H1 (cell line): ENCODE measurements at regions not wholly inside any gene's neighbourhood (a gene's known extent, or its start where the extent isn't known, plus 50 kb on each side); places are given as distances from the start of the nearest gene placed in this dataset.

Experiments used
- CTCF ChIA-PET: fragments of 300-600 bp; sonication (Branson Sonifier 250); formaldehyde crosslinking; loops from one replicate; lab custom pipeline; 2021; ENCODE audit not compliant: partially characterized antibody; lab: Charles Lee
- POLR2A ChIA-PET: fragments of 300-600 bp; sonication (Branson Sonifier 250); formaldehyde crosslinking; loops from one replicate; lab custom pipeline; 2021; ENCODE audit warnings: inconsistent platforms; ENCODE audit not compliant: partially characterized antibody; lab: Charles Lee
- DNase-seq, 2 experiments: peaks; one replicate each; pipeline versions ENCODE4 v3.0.0 to v3.0.0-alpha.2; 2010 to 2022; ENCODE audit warnings: low spot score in 2 of 2, low read depth in 1 of 2, mixed read lengths in 1 of 2
- FAIRE-seq: peaks from 2 replicates; lab custom pipeline; 2011; peaks lifted over from hg19 to GRCh38; lab: Jason Lieb, UNC
- H2AFZ ChIP-seq: 2 replicates; pipeline ENCODE4 v1.8.1; 2012; ENCODE audit warnings: low read length, inconsistent platforms
- H2AK5ac ChIP-seq: 2 replicates; pipeline ENCODE4 v1.6.1; 2013; ENCODE audit warnings: low read depth, low read length
- H2BK120ac ChIP-seq: replicated peaks from 2 replicates; pipeline ENCODE3; 2013; ENCODE audit warnings: low read depth, low read length, inconsistent platforms
- H2BK12ac ChIP-seq: 2 replicates; pipeline ENCODE4 v1.6.1; 2013; ENCODE audit warnings: low read depth, low read length
- H2BK15ac ChIP-seq: 2 replicates; pipeline ENCODE4 v1.6.1; 2013; ENCODE audit warnings: low read length
- H2BK20ac ChIP-seq: 2 replicates; pipeline ENCODE4 v1.6.1; 2013; ENCODE audit warnings: low read length
- H2BK5ac ChIP-seq: 2 replicates; pipeline ENCODE4 v1.6.1; 2013; ENCODE audit warnings: low read depth, low read length
- H3K14ac ChIP-seq: 2 replicates; pipeline ENCODE4 v1.6.1; 2013; ENCODE audit warnings: inconsistent platforms; ENCODE audit not compliant: insufficient read length
- H3K18ac ChIP-seq: 2 replicates; pipeline ENCODE4 v1.6.1; 2013; ENCODE audit warnings: low read length; ENCODE audit errors: extremely low read depth
- H3K23ac ChIP-seq: 2 replicates; pipeline ENCODE4 v1.6.1; 2013; ENCODE audit warnings: inconsistent platforms; ENCODE audit not compliant: insufficient read length
- H3K23me2 ChIP-seq: 2 replicates; pipeline ENCODE4 v1.6.1; 2013; ENCODE audit warnings: low read depth, low read length
- H3K27ac ChIP-seq: 2 replicates; pipeline ENCODE4 v1.6.1; 2011; ENCODE audit warnings: low read depth, low read length, inconsistent platforms
- H3K27me3 ChIP-seq, 4 experiments: replicated peaks in 1 of 4; 1 replicate in 1 of 4; 2 replicates in 3 of 4; pipeline versions ENCODE4 v1.6.1 to v1.8.1; 2011 to 2013; ENCODE audit warnings: low read length in 3 of 4, mild to moderate bottlenecking in 3 of 4, inconsistent platforms in 2 of 4, mixed read lengths in 2 of 4, moderate library complexity in 1 of 4; ENCODE audit not compliant: control insufficient read depth in 3 of 4, insufficient read depth in 3 of 4; ENCODE audit errors: extremely low read depth in 1 of 4
- H3K36me3 ChIP-seq, 4 experiments: 2 replicates each; pipeline versions ENCODE4 v1.6.1 to v1.8.1; 2011 to 2013; ENCODE audit warnings: mild to moderate bottlenecking in 4 of 4, low read length in 3 of 4, moderate library complexity in 2 of 4, control low read depth in 1 of 4, inconsistent platforms in 1 of 4; ENCODE audit not compliant: insufficient read depth in 4 of 4, control insufficient read depth in 2 of 4
- H3K4ac ChIP-seq: replicated peaks from 2 replicates; pipeline ENCODE3; 2013; ENCODE audit warnings: low read length, low read depth, mixed read lengths, inconsistent platforms; ENCODE audit not compliant: insufficient read length
- H3K4me1 ChIP-seq, 4 experiments: replicated peaks in 1 of 4; 1 replicate in 1 of 4; 2 replicates in 3 of 4; pipeline versions ENCODE4 v1.6.1 to v1.8.1; 2011 to 2013; ENCODE audit warnings: low read length in 3 of 4, inconsistent platforms in 2 of 4, mixed read lengths in 1 of 4; ENCODE audit not compliant: insufficient read depth in 4 of 4, control insufficient read depth in 3 of 4
- H3K4me2 ChIP-seq, 2 experiments: 2 replicates each; pipeline versions ENCODE4 v1.6.1 to v1.8.1; 2011 to 2013; ENCODE audit warnings: low read depth in 2 of 2, low read length in 2 of 2, control low read depth in 1 of 2, inconsistent platforms in 1 of 2, mild to moderate bottlenecking in 1 of 2; ENCODE audit not compliant: insufficient read depth in 1 of 2
- H3K4me3 ChIP-seq, 4 experiments: fragments of 200-600, 300-600 bp in 1 of 4; sonication (generic), shearing (Covaris generic), sonication (Bioruptor Twin) in 1 of 4; 2 replicates each; pipeline versions ENCODE4 v1.5.1 to v1.8.1; 2011 to 2016; ENCODE audit warnings: low read length in 4 of 4, low read depth in 3 of 4, control low read depth in 2 of 4, inconsistent platforms in 2 of 4, mild to moderate bottlenecking in 2 of 4, mixed read lengths in 1 of 4, moderate library complexity in 1 of 4; ENCODE audit not compliant: insufficient read depth in 2 of 4; ENCODE audit errors: extremely low read depth in 1 of 4
- H3K56ac ChIP-seq: replicated peaks from 2 replicates; pipeline ENCODE3; 2013; ENCODE audit warnings: low read depth, mild to moderate bottlenecking, mixed read lengths, low read length, inconsistent platforms; ENCODE audit not compliant: insufficient read length
- H3K79me1 ChIP-seq: 2 replicates; pipeline ENCODE4 v1.6.1; 2013; ENCODE audit warnings: low read depth, low read length, control low read depth
- H3K79me2 ChIP-seq, 2 experiments: 2 replicates each; pipeline versions ENCODE4 v1.6.1 to v1.8.1; 2012 to 2013; ENCODE audit warnings: low read length in 2 of 2, mild to moderate bottlenecking in 2 of 2, inconsistent platforms in 1 of 2; ENCODE audit not compliant: insufficient read depth in 2 of 2, control insufficient read depth in 1 of 2
- H3K9ac ChIP-seq, 4 experiments: replicated peaks in 1 of 4; 1 replicate in 1 of 4; 2 replicates in 3 of 4; pipeline versions ENCODE4 v1.6.1 to v1.8.1; 2011 to 2013; ENCODE audit warnings: low read depth in 3 of 4, low read length in 3 of 4, control low read depth in 2 of 4, mild to moderate bottlenecking in 2 of 4, moderate library complexity in 2 of 4, inconsistent platforms in 1 of 4; ENCODE audit errors: extremely low read depth in 1 of 4
- H3K9me3 ChIP-seq, 2 experiments: 2 replicates each; pipeline versions ENCODE4 v1.6.1 to v1.8.1; 2012 to 2013; ENCODE audit warnings: mild to moderate bottlenecking in 2 of 2, moderate library complexity in 2 of 2, control low read depth in 1 of 2, inconsistent platforms in 1 of 2, low read depth in 1 of 2, low read length in 1 of 2, mixed read lengths in 1 of 2; ENCODE audit not compliant: insufficient read depth in 2 of 2
- H4K20me1 ChIP-seq, 2 experiments: replicated peaks in 1 of 2; 2 replicates each; pipeline versions ENCODE3 to v1.8.1; 2011 to 2013; ENCODE audit warnings: inconsistent platforms in 2 of 2, low read length in 2 of 2, mild to moderate bottlenecking in 1 of 2; ENCODE audit not compliant: insufficient read depth in 2 of 2, control insufficient read depth in 1 of 2
- H4K5ac ChIP-seq: 2 replicates; pipeline ENCODE4 v1.6.1; 2013; ENCODE audit warnings: low read length, low read depth, mixed read lengths, inconsistent platforms; ENCODE audit not compliant: insufficient read length
- H4K8ac ChIP-seq: 2 replicates; pipeline ENCODE4 v1.8.0; 2013; ENCODE audit warnings: mild to moderate bottlenecking, moderate library complexity, low read length, inconsistent platforms; ENCODE audit not compliant: insufficient read depth; ENCODE audit errors: extremely low read depth
- H4K91ac ChIP-seq: replicated peaks from 2 replicates; pipeline ENCODE3; 2013; ENCODE audit warnings: low read length, mixed read lengths, inconsistent platforms; ENCODE audit not compliant: insufficient read length
- WGBS, 2 experiments: shearing (Covaris generic) in 1 of 2; methylation state at CpG; one replicate each; pipeline versions ENCODE4 v1.1.6 to v1.1.7; 2013 to 2015; ENCODE audit warnings: low lambda C conversion rate in 2 of 2, mixed read lengths in 2 of 2, inconsistent platforms in 1 of 2, low coverage in 1 of 2, missing lambda C conversion rate in 1 of 2; ENCODE audit not compliant: insufficient replicate concordance in 2 of 2, insufficient coverage in 1 of 2, insufficient read length in 1 of 2; ENCODE audit errors: extremely low coverage in 1 of 2, missing lambda C conversion rate in 1 of 2; 5-methylcytosine and 5-hydroxymethylcytosine counted together
- TF ChIP-seq, protein P1 (sequence below), 3 experiments: IDR thresholded peaks; 1 replicate in 2 of 3; 2 replicates in 1 of 3; pipeline versions ENCODE4 v1.5.1 to v1.6.1; 2011; ENCODE audit warnings: low read length in 3 of 3, mild to moderate bottlenecking in 3 of 3, inconsistent platforms in 2 of 3, low read depth in 1 of 3, moderate library complexity in 1 of 3; ENCODE audit not compliant: insufficient read depth in 1 of 3; ENCODE audit errors: control extremely low read depth in 1 of 3

DNA sequence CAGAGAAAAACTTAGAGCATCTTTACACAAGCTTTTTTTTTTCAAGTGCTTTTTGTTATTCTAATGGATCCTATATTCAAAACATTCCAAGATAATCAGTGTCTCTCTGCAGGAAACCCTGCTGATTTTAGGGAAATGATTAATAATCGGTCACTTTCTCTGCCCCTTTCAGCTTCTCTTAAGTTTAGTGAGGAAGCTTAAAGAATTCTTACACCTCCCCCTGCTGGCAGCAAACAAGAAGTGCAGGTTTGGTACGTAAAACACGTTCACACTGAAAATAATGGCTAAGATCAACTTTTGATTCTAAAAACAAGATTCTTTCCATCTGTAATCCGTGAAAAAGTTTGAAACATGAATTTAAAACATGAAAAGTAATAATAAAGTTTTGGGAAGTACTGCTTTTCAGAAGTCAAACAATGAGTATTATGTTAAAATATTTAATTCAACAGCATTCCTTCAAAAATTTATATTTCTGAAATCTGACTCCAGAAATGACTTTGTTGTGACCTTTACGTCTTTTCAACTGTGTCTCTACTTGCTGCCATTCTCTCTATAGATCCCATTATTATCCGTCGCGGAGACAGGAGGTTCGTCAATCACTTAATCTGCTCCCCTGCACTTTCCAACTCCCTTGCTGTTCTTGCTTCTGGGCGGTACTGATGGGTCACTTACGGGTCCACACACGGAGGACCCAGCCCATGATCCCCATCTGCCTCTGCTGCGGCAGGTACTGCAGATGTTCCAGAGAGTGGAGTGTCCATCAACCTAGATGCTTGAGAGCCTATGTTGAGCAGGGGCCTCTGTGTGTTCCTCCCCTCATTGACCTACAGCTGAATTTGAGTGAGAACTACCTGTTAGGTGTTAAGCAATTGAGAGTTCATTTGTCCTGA, 203.1 kb upstream of the EDNRB start:
- WGBS, 2 experiments, result 61% methylated on average over 13 of the region's 13 CpGs; no CpG with 5 or more reads in 1 of the 2 experiments
- TF ChIP-seq, protein P1, sequence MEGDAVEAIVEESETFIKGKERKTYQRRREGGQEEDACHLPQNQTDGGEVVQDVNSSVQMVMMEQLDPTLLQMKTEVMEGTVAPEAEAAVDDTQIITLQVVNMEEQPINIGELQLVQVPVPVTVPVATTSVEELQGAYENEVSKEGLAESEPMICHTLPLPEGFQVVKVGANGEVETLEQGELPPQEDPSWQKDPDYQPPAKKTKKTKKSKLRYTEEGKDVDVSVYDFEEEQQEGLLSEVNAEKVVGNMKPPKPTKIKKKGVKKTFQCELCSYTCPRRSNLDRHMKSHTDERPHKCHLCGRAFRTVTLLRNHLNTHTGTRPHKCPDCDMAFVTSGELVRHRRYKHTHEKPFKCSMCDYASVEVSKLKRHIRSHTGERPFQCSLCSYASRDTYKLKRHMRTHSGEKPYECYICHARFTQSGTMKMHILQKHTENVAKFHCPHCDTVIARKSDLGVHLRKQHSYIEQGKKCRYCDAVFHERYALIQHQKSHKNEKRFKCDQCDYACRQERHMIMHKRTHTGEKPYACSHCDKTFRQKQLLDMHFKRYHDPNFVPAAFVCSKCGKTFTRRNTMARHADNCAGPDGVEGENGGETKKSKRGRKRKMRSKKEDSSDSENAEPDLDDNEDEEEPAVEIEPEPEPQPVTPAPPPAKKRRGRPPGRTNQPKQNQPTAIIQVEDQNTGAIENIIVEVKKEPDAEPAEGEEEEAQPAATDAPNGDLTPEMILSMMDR (IDR thresholded peaks at IDR 0.05; ENCODE audit: control extremely low read depth in 1 of 3, insufficient read depth in 1 of 3, low read depth in 1 of 3, low read length in 3 of 3), result peak in 2 of 3 experiments; percentile 66 to 74; a peak in 3 of 4 replicates

More for the DNA sequence above, 203.1 kb upstream of the EDNRB start:
- Histone ChIP-seq H3K36me3 (no peaks in the 10 kb centered on the region), H4K20me1 (no peaks in the 10 kb centered on the region), H3K56ac (no peak overlapping the region), H3K4me3 (no peak overlapping the region), H2AK5ac (no peak overlapping the region), H3K4me1 (peaks cover 0 to 5% (median 2%) of the 10 kb centered on the region in 4 experiments; a peak in 4 of 7 replicates), H4K8ac (no peak overlapping the region), H2BK120ac (peak overlapping the region; percentile 52), H3K4ac (no peak overlapping the region), H3K9me3 (no peaks in the 10 kb centered on the region), H2BK5ac (peak overlapping the region; percentile 42; the same call in 1 of the 2 replicates), H3K27me3 (no peaks in the 10 kb centered on the region), H2AFZ (peak overlapping the region; percentile 91; the same call in 1 of the 2 replicates), H2BK12ac (peak overlapping the region; percentile 94; the same call in 1 of the 2 replicates), H3K18ac (no peak overlapping the region), H3K14ac (no peak overlapping the region), H3K23me2 (no peaks in the 10 kb centered on the region), H2BK20ac (peak overlapping the region; percentile 91), H3K9ac (no peak overlapping the region), H2BK15ac (peak overlapping the region; percentile 31; the same call in 1 of the 2 replicates), H3K4me2 (no peak overlapping the region), H4K91ac (peak overlapping the region; percentile 72), H4K5ac (no peak overlapping the region), H3K79me2 (no peaks in the 10 kb centered on the region), H3K23ac (no peak overlapping the region), H3K27ac (no peak overlapping the region), H3K79me1 (no peaks in the 10 kb centered on the region)
- ChIA-PET CTCF (interaction anchor here (0.6 to 4.0 kb wide), 54 partner anchors 9 to 1960 kb away, joined by 3 to 78 read pairs (median 4); no protein-coding TSS in a partner anchor), POLR2A (no interaction called here)
- DNase-seq, result peak in 1 of 2 experiments; percentile 50
- FAIRE-seq, result peak; percentile 62
